Mammary epithelial cell (primary cell): ENCODE measurements at regions not wholly inside any gene's neighbourhood (a gene's known extent, or its start where the extent isn't known, plus 50 kb on each side); places are given as distances from the start of the nearest gene placed in this dataset.

Source experiments
- CTCF ChIP-seq, 2 donors: IDR thresholded peaks in 1 of 2; conservative IDR thresholded peaks in 1 of 2; 2 replicates each; pipeline ENCODE4 v1.5.1; 2011 to 2012; ENCODE audit warnings: inconsistent platforms in 2 of 2, low read length in 2 of 2, mild to moderate bottlenecking in 2 of 2, control low read depth in 1 of 2, low read depth in 1 of 2; ENCODE audit not compliant: insufficient read depth in 1 of 2; ENCODE audit errors: extremely low read depth in 1 of 2
- EZH2 ChIP-seq: IDR thresholded peaks from 2 replicates; pipeline ENCODE4 v1.6.1; 2012; ENCODE audit warnings: low read length, inconsistent platforms, borderline replicate concordance

GRCh38 chr3:8442993-8443650, 58.5 kb upstream of the LMCD1 start:
- TF ChIP-seq CTCF (conservative IDR thresholded peaks at IDR 0.05 in 1 of 2, IDR thresholded peaks at IDR 0.05 in 1 of 2; ENCODE audit: extremely low read depth in 1 of 2, insufficient read depth in 1 of 2, low read depth in 1 of 2, low read length in 2 of 2) (no peak), EZH2 (no peak)
